NCI-H526 (cell line): ENCODE measurements at regions not wholly inside any gene's neighbourhood (a gene's known extent, or its start where the extent isn't known, plus 50 kb on each side); places are given as distances from the start of the nearest gene placed in this dataset.
"Not testable (repeated sequence)": the region's sequence is repeated elsewhere in the genome, so short reads cannot be mapped to it uniquely, and the experiment has no call there.

ENCODE experiments used
- DNase-seq, 2 experiments: peaks; one replicate each; lab custom pipeline; 2025; lab: John Stamatoyannopoulos, UW

DNA sequence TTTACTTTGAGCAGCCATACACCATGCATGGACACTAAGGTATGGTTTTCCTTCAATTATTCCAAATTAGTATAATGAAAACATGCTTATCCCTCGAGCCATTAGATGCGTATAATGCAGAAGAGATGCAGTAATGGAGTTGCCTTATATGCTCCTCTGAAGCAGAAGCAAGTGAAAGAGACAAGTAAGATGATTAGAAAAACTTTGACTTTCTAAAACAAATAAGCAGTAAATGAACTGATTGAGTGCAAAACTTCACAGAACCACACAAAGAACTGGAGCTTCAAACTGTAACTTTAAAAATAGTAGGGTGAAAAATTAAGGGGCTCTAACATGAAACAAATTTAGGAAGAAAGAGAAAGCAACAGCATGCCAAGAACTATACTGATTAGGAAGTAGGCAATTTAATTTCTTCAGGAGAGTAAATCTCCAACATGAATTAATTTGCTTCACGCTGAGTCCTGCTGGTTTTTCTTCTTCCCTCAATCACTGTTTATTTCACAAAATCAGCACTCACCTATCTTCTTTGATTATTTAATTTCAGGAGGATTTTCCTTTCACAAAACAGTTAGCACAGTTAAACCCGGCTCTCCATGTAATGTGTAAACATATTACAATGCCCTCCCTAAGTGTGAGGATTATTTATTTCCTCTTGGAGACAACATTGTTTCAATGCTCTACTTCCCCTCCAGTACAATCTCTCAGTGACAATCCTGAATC is 90.3 kb upstream of the PAM start:
- DNase-seq, result no peak

DNA sequence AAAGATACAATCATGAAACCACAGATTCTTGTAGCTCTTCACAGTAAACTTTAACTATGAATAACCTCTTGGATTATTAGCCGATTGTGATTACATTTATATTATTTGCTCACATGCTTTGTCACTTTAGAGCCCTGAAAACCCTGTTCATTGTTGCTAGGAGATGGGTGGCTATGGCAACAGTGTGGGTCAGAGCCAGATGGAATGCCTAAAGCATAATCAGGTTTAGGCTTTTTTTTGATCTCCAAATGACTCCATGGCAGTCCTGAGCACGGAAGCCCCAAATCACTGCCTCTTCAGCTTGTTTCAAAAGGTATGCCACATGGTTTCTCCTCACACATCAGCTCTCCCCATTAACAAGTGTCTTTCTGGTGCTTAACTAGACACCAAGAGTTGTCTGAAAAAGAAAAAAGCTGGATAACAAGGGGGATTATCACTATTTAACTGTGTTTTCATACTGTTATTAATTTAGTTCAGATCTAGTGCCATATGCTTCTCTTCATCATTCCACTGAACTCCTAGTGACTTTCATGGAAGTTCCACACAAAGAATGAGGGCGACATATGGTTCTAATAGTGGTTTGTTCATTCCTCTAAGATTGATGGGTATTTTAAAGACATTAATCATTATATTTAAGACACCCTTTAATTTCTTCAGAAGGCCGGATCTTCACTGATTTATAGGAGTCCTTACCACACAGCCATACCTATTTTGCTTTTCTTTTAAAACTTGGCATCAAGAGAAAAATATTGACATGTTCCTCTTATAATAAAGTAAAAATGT is 88.8 kb upstream of the PAM start:
- no peak for DNase-seq

DNA sequence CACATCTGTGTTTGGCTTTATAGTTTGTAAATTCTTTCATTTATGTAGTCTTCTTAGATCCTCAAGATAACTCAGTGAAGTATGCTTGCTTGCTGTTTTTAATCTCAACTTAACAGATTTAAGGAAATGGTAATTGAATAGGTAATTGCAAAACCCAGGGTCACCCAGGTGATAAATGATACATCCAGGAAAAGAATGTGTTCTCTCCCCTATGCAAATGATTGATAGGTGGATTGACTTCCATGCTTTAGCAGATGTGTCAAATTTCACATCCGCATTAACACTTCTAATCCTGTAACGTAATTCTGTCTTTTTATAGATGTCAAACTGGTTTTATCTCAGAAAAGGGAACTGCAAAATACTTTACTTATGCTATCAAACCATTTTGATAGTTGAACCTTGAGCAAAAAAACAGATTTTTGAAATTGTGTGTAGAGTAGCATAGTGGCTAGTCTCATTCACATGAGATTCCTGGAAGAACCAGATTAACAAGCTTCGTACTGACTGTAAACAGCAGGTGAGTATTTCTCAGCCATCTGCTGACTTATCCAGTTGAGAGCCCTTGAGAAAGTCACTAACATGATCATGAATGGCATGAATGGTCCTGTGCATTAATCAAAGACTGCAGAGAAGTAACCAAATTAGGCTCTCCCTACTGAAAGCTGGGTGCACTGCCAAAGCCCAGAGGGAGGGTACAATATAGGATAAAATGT is 86.7 kb upstream of the PAM start:
- DNase-seq, result peak; percentile 72 to 74

DNA sequence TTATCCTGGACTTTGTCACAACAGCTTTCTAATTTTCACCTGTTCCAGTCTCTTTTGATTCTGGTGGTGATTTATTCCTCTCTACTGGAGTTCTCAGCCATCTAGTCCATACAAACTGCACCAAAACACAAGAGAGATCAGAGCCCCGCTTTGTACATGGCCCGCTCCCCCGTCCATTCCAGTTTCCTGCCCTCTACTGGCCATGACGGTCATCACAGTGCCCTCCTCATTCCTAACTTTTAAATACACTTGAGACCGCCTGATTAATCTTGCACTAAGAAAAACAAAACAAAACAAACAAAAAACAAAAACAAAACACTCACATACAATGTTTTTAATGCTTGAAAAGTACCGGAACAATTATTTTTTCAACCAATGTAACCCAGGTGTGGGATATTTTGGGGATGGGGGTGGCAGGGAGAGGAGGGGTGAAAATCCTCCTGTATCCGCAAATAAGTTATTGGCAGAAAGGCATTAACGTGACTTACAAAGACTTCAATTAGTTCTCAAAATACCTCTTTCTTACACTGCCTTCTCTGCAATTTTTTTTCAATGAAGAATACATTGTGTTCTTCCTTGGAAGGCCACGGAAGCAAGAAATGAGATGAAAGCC is 84.8 kb upstream of the PAM start:
- peak in 1 of 2 experiments; percentile 25 for DNase-seq

DNA sequence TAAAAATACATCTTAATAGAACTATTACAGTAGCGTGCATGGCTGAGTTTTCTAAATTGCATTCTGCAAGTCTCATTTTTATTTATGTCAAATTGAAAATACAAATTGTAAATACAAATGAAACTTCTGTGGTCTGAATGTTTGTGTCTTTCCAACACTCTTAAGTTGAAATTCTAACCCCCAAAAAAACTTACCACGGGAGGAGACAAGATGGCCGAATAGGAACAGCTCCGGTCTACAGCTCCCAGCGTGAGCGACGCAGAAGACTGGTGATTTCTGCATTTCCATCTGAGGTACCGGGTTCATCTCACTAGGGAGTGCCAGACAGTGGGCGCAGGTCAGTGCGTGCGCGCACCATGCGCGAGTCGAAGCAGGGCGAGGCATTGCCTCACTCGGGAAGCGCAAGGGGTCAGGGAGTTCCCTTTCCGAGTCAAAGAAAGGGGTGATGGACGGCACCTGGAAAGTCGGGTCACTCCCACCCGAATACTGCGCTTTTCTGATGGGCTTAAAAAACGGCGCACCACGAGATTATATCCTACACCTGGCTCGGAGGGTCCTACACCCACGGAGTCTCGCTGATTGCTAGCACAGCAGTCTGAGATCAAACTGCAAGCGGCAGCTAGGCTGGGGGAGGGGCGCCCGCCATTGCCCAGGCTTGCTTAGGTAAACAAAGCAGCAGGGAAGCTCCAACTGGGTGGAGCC is 83.9 kb upstream of the PAM start:
- not testable (repeated sequence) for DNase-seq

DNA sequence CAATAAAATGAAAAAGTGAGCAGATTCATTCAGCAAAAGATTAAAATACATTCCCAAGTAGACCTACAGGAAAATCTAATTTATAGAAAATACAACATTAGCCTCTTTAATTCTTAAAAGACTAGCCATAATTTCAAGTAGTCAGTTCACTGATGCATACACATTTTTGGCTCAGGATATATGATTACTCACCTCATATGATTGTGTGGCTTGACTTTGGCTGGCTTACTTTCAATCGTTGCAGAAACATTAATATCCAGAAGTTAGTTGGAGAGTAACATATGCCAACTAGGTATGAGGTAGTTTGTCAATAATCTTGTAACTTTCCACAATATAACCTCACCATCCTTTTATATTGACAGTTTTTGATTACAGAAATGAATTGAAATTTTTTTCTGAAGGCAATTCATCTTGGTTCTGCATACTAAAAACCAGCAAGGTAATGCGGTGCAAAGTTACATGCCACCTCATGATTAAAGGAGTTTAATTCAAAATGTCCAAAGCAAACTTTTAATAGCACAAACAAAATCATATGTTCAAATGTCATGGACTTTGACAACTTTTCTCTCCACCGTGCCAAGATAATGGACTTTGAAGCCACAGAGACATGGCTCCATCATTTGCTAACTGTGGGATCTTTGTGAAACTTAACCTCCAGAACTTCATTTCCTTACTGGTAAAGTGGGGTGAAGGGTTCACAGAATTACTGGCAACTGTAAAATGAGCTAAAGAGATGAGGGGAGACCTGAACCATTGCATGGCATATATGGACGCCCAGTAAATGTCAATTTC is 76.6 kb upstream of the PAM start:
- DNase-seq, result no peak

DNA sequence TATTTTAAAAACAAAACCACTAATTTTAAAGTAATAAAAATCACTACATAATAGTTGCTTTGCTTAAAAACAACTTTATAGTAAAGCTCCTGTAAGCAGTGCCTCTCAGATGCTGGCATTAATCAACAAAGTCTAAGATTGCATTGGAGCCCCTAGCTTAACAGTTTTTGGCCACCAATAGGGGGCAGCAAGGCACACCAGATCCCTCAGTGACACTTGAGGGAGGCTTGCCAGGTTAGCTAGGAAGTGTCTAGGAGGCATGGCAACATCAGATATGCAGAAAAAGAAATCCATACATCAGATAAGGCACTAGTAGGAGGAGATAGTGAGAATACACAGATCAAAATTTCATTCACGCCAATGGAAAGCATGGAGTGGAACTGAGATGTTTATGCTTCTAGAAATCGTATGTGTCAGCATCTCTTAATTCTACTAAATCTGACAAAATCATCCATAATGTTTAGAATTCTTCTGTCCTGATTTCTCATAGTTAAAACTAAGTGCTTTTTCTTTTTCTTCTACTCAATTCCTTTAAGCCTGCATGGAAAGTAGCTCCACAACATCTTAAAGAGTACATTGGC is 73.6 kb upstream of the PAM start:
- DNase-seq, result peak; percentile 60 to 85

DNA sequence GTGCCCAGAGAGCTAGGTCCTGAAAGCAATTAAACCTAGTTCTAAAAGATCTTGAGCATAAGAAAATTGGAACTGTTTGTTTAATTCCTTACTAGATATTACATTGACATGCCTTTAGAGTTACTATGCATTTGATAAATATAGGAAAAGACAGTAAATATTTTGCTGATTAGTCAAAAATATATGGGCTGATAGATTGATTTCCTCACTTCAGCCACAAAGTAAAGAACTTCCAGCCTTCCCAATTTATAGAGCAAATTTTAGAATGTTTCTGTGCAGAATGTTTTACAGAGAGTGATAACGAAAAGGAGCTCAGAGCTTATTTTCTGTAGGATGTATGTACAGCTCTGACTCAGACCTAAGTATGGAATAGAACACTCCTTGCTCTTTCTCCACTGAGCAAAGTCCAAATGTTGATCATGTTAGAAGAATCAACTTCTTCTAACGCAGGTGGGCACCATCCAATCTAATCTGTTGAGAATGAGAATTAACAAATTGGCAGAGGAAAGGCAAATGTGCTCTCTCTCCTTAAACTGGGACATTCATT is 72.9 kb upstream of the PAM start:
- DNase-seq, result no peak

DNA sequence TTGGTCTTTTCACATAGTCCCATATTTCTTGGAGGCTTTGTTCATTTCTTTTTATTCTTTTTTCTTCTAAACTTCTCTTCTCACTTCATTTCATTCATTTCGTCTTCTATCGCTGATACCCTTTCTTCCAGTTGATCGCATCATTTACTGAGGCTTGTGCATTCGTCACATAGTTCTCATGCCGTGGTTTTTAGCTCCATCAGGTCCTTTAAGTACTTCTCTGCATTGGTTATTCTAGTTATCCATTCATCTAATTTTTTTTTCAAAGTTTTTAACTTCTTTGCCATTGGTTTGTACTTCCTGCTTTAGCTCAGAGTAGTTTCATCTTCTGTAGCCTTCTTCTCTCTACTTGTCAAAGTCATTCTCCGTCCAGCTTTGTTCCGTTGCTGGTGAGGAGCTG is 67.0 kb upstream of the PAM start:
- DNase-seq, result not testable (repeated sequence)

DNA sequence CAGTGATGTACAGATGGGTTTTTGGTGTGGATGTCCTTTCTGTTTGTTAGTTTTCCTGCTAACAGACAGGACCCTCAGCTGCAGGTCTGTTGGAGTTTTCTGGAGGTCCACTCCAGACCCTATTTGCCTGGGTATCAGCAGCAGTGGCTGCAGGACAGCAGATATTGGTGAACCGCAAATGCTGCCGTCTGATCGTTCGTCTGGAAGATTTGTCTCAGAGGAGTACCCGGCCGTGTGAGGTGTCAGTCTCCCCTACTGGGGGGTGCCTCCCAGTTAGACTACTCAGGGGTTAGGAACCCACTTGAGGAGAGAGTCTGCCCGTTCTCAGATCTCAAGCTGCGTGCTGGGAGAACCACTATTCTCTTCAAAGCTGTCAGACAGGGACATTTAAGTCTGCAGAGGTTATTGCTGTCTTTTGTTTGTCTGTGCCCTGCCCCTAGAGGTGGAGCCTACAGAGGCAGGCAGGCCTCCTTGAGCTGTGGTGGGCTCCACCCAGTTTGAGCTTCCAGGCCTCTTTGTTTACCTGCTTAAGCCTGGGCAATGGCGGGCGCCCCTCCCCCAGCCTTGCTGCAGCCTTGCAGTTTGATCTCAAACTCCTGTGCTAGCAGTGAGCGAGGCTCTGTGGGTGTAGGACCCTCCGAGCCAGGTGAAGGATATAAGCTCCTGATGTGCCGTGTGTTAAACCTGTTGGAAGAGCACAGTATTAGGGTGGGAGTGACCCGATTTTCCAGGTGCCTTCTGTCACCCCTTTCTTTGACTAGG is 66.3 kb upstream of the PAM start:
- DNase-seq, result not testable (repeated sequence)

DNA sequence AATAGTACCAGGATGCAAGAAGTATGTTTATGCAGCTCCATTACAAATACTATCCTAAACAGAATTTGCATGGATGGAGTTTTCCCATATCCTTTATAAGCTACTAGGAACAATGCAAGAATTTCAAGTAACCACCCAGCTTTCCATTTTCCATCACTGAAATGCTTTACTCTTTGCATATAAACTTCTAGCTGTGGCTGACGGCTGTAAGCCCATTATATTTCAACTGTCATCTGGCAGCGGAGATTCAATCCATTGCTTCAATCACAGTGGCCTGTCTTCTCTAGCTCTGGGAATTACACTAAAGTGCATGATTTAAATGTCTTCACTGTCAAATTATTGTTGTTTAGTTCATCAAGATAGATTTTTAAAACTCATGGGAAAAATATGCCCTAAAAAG is 64.2 kb upstream of the PAM start:
- DNase-seq, result no peak

DNA sequence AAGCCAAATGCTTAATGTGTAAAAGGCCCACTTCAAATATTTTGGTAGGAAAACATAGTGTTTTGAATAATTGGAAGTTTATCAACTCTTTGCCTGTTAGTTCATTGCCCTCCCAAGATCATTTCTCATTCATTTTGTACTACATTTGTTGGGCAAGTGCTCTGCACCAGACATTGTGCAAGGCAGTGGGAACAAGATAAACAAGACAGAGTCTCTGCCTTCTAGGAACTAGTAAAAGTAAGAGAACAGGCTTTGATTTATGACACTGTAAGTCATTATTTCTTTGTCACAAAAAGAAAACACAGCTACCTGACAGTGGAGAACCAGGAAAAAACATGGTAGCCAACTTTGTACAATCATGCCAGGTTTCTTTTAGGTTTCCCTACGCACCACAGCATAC is 63.7 kb upstream of the PAM start:
- DNase-seq, result no peak

DNA sequence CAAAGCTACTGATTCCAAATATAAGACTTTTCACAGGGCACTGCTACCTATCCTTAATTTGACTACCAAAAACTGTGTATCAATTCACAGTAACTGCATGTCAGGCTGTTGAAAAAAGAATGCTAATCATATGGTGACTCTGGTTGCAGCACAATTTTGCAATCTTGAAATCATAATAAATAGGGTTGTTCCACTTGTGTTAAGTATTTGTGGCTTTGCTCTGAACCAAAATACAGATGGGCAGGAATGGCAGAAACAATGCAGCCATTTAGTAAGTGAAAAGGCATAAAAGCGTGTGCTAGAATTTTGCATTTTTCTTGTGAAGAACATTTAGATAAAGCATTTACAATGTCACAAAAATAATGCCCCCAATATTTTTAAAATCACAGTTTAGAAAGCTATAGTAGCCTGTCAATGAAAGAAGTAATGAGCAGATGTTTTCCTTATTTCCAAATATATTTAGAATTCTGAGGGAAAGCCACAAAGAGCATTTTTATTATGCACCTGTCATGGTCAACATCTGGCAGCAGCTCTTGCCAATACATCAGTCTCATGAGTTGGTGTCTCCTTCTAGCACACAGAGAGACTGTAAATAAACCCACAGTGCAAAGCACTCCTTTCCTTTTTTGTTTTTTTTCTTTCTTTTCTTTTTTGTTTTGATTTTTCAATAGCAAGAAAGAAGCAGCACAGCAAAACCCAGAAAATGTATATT is 54.8 kb upstream of the PAM start:
- DNase-seq, result peak in 1 of 2 experiments; percentile 26

DNA sequence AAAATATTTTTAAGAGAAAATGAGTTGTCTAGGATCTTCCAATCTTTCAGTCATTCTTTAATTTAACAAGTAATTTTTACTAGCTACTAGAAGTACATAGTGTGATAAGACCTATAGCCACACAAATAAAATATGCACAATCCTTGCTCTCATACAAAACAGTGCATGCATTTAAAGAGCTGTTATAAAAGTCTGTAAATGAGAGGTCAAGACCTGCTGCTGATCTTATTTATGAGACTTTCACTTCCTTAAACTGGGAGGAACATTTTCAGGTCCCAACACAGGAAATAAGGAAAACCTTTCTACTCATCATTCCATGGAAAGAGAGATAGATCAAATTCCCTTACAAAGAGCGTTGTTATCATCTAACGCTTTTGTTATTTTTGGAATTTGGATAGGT is 54.2 kb upstream of the PAM start:
- no peak for DNase-seq

DNA sequence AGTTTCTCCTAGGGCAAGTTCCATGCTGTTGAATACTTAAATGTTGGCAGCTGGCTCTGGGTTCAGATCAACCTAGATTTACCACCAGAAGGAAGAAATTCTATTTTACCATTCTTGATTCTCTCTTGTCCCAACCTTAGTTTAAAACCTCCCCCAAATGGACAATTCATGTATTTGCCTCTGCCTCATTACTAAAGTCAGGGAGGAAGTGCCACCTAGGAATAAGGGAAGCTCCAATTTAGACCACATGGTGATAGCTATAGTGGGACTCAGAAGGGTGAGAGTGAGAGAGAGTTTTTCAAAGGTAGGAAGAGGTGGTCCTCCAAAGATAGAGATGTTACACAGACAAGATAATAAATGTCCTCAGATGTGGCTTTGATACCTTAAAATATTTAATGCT is 53.4 kb upstream of the PAM start:
- no peak for DNase-seq
